ENCODE measurements at regions not wholly inside any gene's neighbourhood (a gene's known extent, or its start where the extent isn't known, plus 50 kb on each side); places are given as distances from the start of the nearest gene placed in this dataset.

GRCh38 chr4:58063404-58064160, 953.4 kb upstream of the IGFBP7 start:
- 84 to 92% methylated on average over 6 of the region's 6 CpGs for WGBS, 2 donors
- Histone ChIP-seq H3K27me3 (no peaks in the 10 kb centered on the region), H3K4me1 (no peaks in the 10 kb centered on the region), H3K4me3 (replicated peaks in 1 of 3) (no peak overlapping the region), H3K36me3 (no peaks in the 10 kb centered on the region), H3K27ac (no peak overlapping the region), H3K9me3 (no peaks in the 10 kb centered on the region)
- no peak for DNase-seq
- TF ChIP-seq, protein P1, sequence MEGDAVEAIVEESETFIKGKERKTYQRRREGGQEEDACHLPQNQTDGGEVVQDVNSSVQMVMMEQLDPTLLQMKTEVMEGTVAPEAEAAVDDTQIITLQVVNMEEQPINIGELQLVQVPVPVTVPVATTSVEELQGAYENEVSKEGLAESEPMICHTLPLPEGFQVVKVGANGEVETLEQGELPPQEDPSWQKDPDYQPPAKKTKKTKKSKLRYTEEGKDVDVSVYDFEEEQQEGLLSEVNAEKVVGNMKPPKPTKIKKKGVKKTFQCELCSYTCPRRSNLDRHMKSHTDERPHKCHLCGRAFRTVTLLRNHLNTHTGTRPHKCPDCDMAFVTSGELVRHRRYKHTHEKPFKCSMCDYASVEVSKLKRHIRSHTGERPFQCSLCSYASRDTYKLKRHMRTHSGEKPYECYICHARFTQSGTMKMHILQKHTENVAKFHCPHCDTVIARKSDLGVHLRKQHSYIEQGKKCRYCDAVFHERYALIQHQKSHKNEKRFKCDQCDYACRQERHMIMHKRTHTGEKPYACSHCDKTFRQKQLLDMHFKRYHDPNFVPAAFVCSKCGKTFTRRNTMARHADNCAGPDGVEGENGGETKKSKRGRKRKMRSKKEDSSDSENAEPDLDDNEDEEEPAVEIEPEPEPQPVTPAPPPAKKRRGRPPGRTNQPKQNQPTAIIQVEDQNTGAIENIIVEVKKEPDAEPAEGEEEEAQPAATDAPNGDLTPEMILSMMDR (IDR thresholded peaks at IDR 0.05), result no peak
- TF ChIP-seq POLR2A (IDR thresholded peaks at IDR 0.05), result no peak
- intact Hi-C loops (cut with DNase I), result no loop called here

DNA sequence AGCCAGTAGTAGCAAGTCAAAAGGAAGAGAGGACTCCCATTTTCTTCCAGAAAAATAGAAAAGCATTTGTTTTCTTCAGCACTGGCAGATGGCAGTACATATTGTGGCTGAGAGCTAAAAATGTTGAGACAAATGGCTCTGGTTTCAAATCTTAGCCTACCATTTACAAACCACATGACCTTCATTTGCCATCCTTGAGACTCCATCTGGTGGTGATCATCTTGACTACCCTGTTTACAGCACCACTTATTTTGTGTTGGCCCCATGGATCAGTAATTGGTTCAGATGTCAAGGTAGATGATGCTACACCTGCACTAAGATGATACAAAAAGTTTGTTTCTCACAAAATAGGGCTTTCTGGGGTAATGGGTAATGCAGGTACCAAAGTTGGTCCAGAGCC, 951.8 kb upstream of the IGFBP7 start:
- DNase-seq, result no peak
- intact Hi-C loops (cut with DNase I), result no loop called here
- Histone ChIP-seq H3K27me3 (no peaks in the 10 kb centered on the region), H3K4me3 (replicated peaks in 1 of 3) (no peak overlapping the region), H3K36me3 (no peaks in the 10 kb centered on the region), H3K9me3 (no peaks in the 10 kb centered on the region), H3K4me1 (no peaks in the 10 kb centered on the region), H3K27ac (no peak overlapping the region)
- TF ChIP-seq POLR2A (IDR thresholded peaks at IDR 0.05), result no peak
- TF ChIP-seq, protein P1 (IDR thresholded peaks at IDR 0.05), result peak in 2 of 6 experiments; percentile 8 to 11

GRCh38 chr4:58050439-58050838, 940.3 kb upstream of the IGFBP7 start:
- Histone ChIP-seq H3K9me3 (no peaks in the 10 kb centered on the region), H3K4me1 (no peaks in the 10 kb centered on the region), H3K27me3 (no peaks in the 10 kb centered on the region), H3K36me3 (no peaks in the 10 kb centered on the region), H3K27ac (no peak overlapping the region), H3K4me3 (replicated peaks in 1 of 3) (no peak overlapping the region)
- intact Hi-C loops (cut with DNase I), result no loop called here
- 77 to 80% methylated on average over 4 of the region's 4 CpGs for WGBS, 2 donors
- no peak for DNase-seq
- TF ChIP-seq, protein P1 (IDR thresholded peaks at IDR 0.05), result no peak
- TF ChIP-seq POLR2A (IDR thresholded peaks at IDR 0.05), result no peak

- Histone ChIP-seq H3K27me3 (no peaks in the 10 kb centered on the region), H3K4me3 (replicated peaks in 1 of 3) (no peak overlapping the region), H3K4me1 (no peaks in the 10 kb centered on the region), H3K9me3 (no peaks in the 10 kb centered on the region), H3K27ac (no peak overlapping the region), H3K36me3 (no peaks in the 10 kb centered on the region)
- 59 to 62% methylated on average over 2 of the region's 2 CpGs for WGBS, 2 donors
- intact Hi-C loops (cut with DNase I), result no loop called here
- TF ChIP-seq, protein P1 (IDR thresholded peaks at IDR 0.05), result no peak
- no peak for TF ChIP-seq POLR2A (IDR thresholded peaks at IDR 0.05)
- DNase-seq, result no peak
Measured at GRCh38 chr4:58048491-58048890, 938.3 kb upstream of the IGFBP7 start.

DNA sequence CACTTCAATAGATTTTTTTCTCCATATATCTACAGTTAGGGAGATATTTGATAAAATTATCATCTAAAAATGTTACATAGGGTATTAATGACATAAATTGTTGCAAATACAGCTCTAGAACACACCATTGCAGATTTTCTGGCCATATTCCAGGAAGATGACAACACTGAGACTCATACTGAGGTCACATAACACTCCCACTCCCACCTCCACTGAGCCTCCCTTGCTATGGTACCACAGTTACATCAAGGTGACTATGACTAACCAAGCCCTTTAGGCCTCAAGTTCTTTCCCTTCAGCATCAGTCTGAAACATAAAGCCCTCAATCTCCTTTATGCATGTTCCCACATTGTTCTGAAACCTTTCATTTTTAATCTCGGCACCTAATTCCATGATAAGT, 932.0 kb upstream of the IGFBP7 start:
- no peak for TF ChIP-seq POLR2A (IDR thresholded peaks at IDR 0.05)
- TF ChIP-seq, protein P1 (IDR thresholded peaks at IDR 0.05), result no peak
- no peak overlapping the region for H3K4me3 ChIP-seq (replicated peaks in 1 of 3)
- no peaks in the 10 kb centered on the region for H3K36me3 ChIP-seq
- no peaks in the 10 kb centered on the region for H3K27me3 ChIP-seq
- intact Hi-C loops (cut with DNase I), result no loop called here
- H3K9me3 ChIP-seq, result no peaks in the 10 kb centered on the region
- no peak for DNase-seq
- no peaks in the 10 kb centered on the region for H3K4me1 ChIP-seq
- no peak overlapping the region for H3K27ac ChIP-seq
- 95 to 96% methylated on average over 1 of the region's 1 CpG for WGBS, 2 donors
